Body of pancreas (tissue), 4 donors: ENCODE measurements at regions not wholly inside any gene's neighbourhood (a gene's known extent, or its start where the extent isn't known, plus 50 kb on each side); places are given as distances from the start of the nearest gene placed in this dataset.

Source experiments
- ATAC-seq: fragments of 150-250 bp; one replicate; pipeline ENCODE4 v1.9.1; 2016
- DNase-seq, 4 donors: peaks; one replicate each; pipeline ENCODE4 v3.0.0-alpha.2; 2019
- H3K27ac ChIP-seq, 4 donors: fragments of 200-600 bp; sonication (generic); 1 replicate in 3 of 4; 2 replicates in 1 of 4; pipeline versions ENCODE4 v1.5.1 to v1.6.1; 2016 to 2019; ENCODE audit warnings: mild to moderate bottlenecking in 1 of 4, mixed read lengths in 1 of 4, moderate library complexity in 1 of 4
- H3K27me3 ChIP-seq, 2 donors: fragments of 200-600 bp; sonication (generic); one replicate each; pipeline ENCODE4 v1.6.0; 2016; ENCODE audit warnings: mild to moderate bottlenecking in 1 of 2
- H3K36me3 ChIP-seq, 2 donors: fragments of 200-600 bp; sonication (generic); replicated peaks in 1 of 2; 2 replicates each; pipeline ENCODE4 v1.5.1; 2016; ENCODE audit warnings: low read depth in 2 of 2; ENCODE audit not compliant: insufficient read depth in 1 of 2
- H3K4me1 ChIP-seq: fragments of 200-600 bp; sonication (generic); one replicate; pipeline ENCODE4 v1.6.0; 2016
- H3K4me3 ChIP-seq, 2 donors: fragments of 200-600 bp; sonication (generic); 1 replicate in 1 of 2; 2 replicates in 1 of 2; pipeline ENCODE4 v1.5.1; 2016 to 2019
- H3K9me3 ChIP-seq, 3 donors: fragments of 200-600 bp; sonication (generic); 1 replicate in 2 of 3; 2 replicates in 1 of 3; pipeline ENCODE4 v1.5.1; 2016
- CTCF ChIP-seq, 7 experiments: fragments of 450-650 bp in 4 of 7; fragments of 200-600 bp in 3 of 7; sonication (generic) in 3 of 7; IDR thresholded peaks; one replicate each; pipeline ENCODE4 v1.5.1; 2016 to 2019; ENCODE audit warnings: antibody characterized with exemption in 7 of 7
- POLR2A ChIP-seq, 3 donors: fragments of 450-650 bp; IDR thresholded peaks; one replicate each; pipeline ENCODE4 v1.6.1; 2016; ENCODE audit warnings: antibody characterized with exemption in 3 of 3, mild to moderate bottlenecking in 2 of 3
- WGBS, 2 donors: methylation state at CpG; one replicate each; pipeline ENCODE4 v1.1.5; 2017; 5-methylcytosine and 5-hydroxymethylcytosine counted together
- intact Hi-C: fragments of 100-400 bp; cut with DNase I; formaldehyde crosslinking; loops from one replicate; pipeline ENCODE4 v1.15.1; 2023

GRCh38 chr13:31444266-31444856 is 244.6 kb downstream of the B3GLCT start:
- ATAC-seq = no peak
- no peak for TF ChIP-seq POLR2A (IDR thresholded peaks at IDR 0.05)
- H3K4me3 ChIP-seq = no peak overlapping the region
- peak in 2 of 4 donors; percentile 5 to 8 for DNase-seq
- no peaks in the 10 kb centered on the region for H3K27me3 ChIP-seq
- no peak overlapping the region for H3K27ac ChIP-seq
- intact Hi-C loops = no loop called here
- WGBS, 2 donors = 36 to 68% methylated on average over 3 of the region's 3 CpGs
- H3K36me3 ChIP-seq = no peaks in the 10 kb centered on the region
- H3K4me1 ChIP-seq = no peaks in the 10 kb centered on the region
- H3K9me3 ChIP-seq = no peaks in the 10 kb centered on the region

- no peaks in the 10 kb centered on the region for H3K36me3 ChIP-seq
- H3K4me3 ChIP-seq = no peak overlapping the region
- H3K9me3 ChIP-seq = no peaks in the 10 kb centered on the region
- ATAC-seq (no peak), DNase-seq (no peak)
- 93 to 96% methylated on average over 2 of the region's 2 CpGs for WGBS, 2 donors
- no peaks in the 10 kb centered on the region for H3K4me1 ChIP-seq
- TF ChIP-seq POLR2A (IDR thresholded peaks at IDR 0.05) (no peak), CTCF (IDR thresholded peaks at IDR 0.05) (no peak)
- no peak overlapping the region for H3K27ac ChIP-seq
- H3K27me3 ChIP-seq = no peaks in the 10 kb centered on the region
- intact Hi-C loops = no loop called here
Observed at GRCh38 chr13:31452525-31452924, 252.8 kb downstream of the B3GLCT start.

DNA sequence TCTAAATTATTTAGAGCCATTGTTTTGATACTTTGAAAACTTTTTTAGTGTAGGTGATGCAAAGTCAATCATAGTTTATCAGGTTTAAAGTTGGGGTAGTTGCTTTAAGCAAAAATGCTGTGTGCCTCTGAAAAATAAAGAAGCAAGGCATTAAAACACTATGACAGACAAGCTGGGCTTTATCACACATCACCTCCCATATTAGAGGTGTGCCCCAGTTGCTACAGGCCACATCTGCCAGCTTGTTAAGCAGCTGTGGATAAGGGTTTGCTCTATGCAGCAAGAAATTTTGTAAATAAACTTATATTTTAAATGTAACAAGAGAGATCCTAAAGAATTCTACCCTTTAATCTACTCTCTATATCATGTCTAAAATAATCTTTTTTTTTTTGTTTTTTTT is 255.8 kb downstream of the B3GLCT start:
- TF ChIP-seq CTCF (IDR thresholded peaks at IDR 0.05) (no peak), POLR2A (IDR thresholded peaks at IDR 0.05) (no peak)
- H3K4me3 ChIP-seq = no peak overlapping the region
- no peak overlapping the region for H3K27ac ChIP-seq
- no peaks in the 10 kb centered on the region for H3K9me3 ChIP-seq
- no peak for DNase-seq
- intact Hi-C loops = no loop called here
- no peak for ATAC-seq
- no peaks in the 10 kb centered on the region for H3K36me3 ChIP-seq
- H3K27me3 ChIP-seq = no peaks in the 10 kb centered on the region
- H3K4me1 ChIP-seq = no peaks in the 10 kb centered on the region

GRCh38 chr13:31456056-31456455 is 256.3 kb downstream of the B3GLCT start:
- TF ChIP-seq POLR2A (IDR thresholded peaks at IDR 0.05) = no peak
- H3K9me3 ChIP-seq = no peaks in the 10 kb centered on the region
- intact Hi-C loops = no loop called here
- H3K27me3 ChIP-seq = no peaks in the 10 kb centered on the region
- DNase-seq (no peak), ATAC-seq (no peak)
- H3K4me1 ChIP-seq = no peaks in the 10 kb centered on the region
- no peak overlapping the region for H3K4me3 ChIP-seq
- no peak overlapping the region for H3K27ac ChIP-seq
- no peaks in the 10 kb centered on the region for H3K36me3 ChIP-seq

- Histone ChIP-seq H3K4me3 (no peak overlapping the region), H3K27ac (no peak overlapping the region), H3K4me1 (no peaks in the 10 kb centered on the region), H3K9me3 (no peaks in the 10 kb centered on the region), H3K36me3 (no peaks in the 10 kb centered on the region), H3K27me3 (no peaks in the 10 kb centered on the region)
- ATAC-seq = no peak
- intact Hi-C loops = no loop called here
- no peak for DNase-seq
- 38 to 57% methylated on average over 3 of the region's 3 CpGs for WGBS, 2 donors
- no peak for TF ChIP-seq CTCF (IDR thresholded peaks at IDR 0.05)
- no peak for TF ChIP-seq POLR2A (IDR thresholded peaks at IDR 0.05)
Observed at GRCh38 chr13:31460061-31460460, 260.3 kb downstream of the B3GLCT start.

- no peaks in the 10 kb centered on the region for H3K4me1 ChIP-seq
- no peak for TF ChIP-seq POLR2A (IDR thresholded peaks at IDR 0.05)
- no peak for TF ChIP-seq CTCF (IDR thresholded peaks at IDR 0.05)
- ATAC-seq (no peak), DNase-seq (no peak)
- intact Hi-C loops = no loop called here
- H3K4me3 ChIP-seq = no peak overlapping the region
- H3K27ac ChIP-seq = no peak overlapping the region
- H3K9me3 ChIP-seq = no peaks in the 10 kb centered on the region
- 78 to 79% methylated on average over 5 of the region's 5 CpGs for WGBS, 2 donors
- H3K27me3 ChIP-seq = no peaks in the 10 kb centered on the region
- H3K36me3 ChIP-seq = no peaks in the 10 kb centered on the region
Observed at GRCh38 chr13:31461923-31462322, 262.1 kb downstream of the B3GLCT start.
